ENCODE measurements at regions not wholly inside any gene's neighbourhood (a gene's known extent, or its start where the extent isn't known, plus 50 kb on each side); places are given as distances from the start of the nearest gene placed in this dataset.
"Not testable (repeated sequence)": the region's sequence is repeated elsewhere in the genome, so short reads cannot be mapped to it uniquely, and the experiment has no call there.

DNA sequence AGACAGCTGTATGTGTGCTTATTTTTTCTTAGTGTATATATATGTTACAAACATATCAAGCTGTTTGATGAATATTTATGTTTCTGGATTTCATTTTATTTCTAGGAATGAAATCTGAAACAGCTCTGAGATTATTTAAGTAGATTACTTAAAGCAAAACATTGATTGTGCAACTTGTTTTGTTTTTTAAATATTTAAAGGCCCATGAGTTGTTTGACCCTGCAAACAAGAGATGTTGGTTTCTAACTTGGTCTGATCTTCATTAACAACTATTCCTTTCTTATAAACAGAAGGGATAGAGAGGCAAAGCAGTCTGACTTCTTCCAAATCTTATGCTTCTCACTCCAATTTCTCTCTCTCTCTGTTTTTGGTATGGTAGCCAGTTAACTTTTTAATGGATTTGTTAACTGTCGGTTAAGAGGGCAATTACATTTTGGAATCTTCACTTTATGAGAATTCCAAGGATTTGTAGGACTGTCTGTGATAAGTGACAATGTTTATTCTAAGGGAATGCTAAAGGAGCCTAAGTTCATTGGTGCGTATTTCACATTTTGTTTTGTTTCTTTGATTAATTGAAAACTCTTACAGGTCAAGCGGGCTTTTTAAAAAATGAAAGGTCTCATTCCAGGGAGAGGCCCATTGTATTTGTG lies 102.6 kb upstream of the HMGA2 start:
- no peak overlapping the region for H3K27ac ChIP-seq
- ChIA-PET POLR2A (ENCODE audit: low non-redundant PET) (no interaction called here), CTCF (interaction anchor here (0.6 kb wide), 1 partner anchor 1223 kb away, joined by 3 read pairs; no protein-coding TSS in a partner anchor)
- TF ChIP-seq, protein P1, sequence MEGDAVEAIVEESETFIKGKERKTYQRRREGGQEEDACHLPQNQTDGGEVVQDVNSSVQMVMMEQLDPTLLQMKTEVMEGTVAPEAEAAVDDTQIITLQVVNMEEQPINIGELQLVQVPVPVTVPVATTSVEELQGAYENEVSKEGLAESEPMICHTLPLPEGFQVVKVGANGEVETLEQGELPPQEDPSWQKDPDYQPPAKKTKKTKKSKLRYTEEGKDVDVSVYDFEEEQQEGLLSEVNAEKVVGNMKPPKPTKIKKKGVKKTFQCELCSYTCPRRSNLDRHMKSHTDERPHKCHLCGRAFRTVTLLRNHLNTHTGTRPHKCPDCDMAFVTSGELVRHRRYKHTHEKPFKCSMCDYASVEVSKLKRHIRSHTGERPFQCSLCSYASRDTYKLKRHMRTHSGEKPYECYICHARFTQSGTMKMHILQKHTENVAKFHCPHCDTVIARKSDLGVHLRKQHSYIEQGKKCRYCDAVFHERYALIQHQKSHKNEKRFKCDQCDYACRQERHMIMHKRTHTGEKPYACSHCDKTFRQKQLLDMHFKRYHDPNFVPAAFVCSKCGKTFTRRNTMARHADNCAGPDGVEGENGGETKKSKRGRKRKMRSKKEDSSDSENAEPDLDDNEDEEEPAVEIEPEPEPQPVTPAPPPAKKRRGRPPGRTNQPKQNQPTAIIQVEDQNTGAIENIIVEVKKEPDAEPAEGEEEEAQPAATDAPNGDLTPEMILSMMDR (conservative IDR thresholded peaks at IDR 0.05; ENCODE audit: low read depth), result no peak
- no peak for DNase-seq (ENCODE audit: low spot score)

DNA sequence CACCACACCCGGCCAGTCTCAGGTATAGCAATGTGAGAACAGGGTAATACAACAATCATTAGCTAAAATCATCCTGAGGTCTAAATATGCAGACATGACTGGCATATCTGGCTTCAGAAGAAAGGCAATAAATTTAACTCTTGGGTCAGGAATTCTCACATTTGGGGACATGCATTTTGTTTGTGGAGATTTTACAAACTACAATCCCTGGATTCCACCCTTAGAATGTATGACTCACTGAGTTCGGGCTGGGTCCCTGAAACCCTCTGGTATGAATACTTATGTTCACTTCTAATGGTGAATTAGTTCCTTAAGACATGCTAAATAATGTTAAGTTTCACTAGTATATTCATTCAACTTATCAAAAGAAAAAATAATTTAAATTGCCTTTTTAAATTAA lies 98.9 kb upstream of the HMGA2 start:
- peak; percentile 16 for DNase-seq (ENCODE audit: low spot score)
- ChIA-PET CTCF (interaction anchor here (0.8 kb wide), 1 partner anchor 835 kb away, joined by 4 read pairs; no protein-coding TSS in a partner anchor), POLR2A (ENCODE audit: low non-redundant PET) (no interaction called here)
- TF ChIP-seq, protein P1 (conservative IDR thresholded peaks at IDR 0.05; ENCODE audit: low read depth), result no peak
- H3K27ac ChIP-seq, result no peak overlapping the region

DNA sequence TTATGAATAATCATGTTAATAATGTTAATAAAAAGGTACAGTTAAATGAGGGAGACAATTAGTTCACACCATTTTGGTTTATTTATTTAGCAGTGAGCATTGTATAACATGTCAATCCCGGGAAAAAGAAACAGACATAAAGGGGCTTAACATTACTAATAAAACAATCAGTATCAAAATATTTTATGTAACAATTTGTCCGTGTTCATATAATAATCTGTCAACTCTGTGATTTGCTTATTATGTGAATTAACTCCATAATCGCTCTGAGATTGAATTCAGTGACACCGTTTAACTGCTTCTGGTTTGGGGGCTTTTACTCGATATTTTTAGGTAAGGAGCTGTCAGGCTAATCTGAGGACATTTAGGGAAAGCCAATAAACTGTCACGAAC lies 95.8 kb upstream of the HMGA2 start:
- DNase-seq (ENCODE audit: low spot score), result no peak
- peak overlapping the region; percentile 84 for H3K27ac ChIP-seq
- ChIA-PET CTCF (interaction anchor here (0.7 to 0.9 kb wide), 2 partner anchors 112 to 171 kb away, joined by 3 read pairs; no protein-coding TSS in a partner anchor), POLR2A (ENCODE audit: low non-redundant PET) (no interaction called here)
- TF ChIP-seq, protein P1 (conservative IDR thresholded peaks at IDR 0.05; ENCODE audit: low read depth), result no peak

DNA sequence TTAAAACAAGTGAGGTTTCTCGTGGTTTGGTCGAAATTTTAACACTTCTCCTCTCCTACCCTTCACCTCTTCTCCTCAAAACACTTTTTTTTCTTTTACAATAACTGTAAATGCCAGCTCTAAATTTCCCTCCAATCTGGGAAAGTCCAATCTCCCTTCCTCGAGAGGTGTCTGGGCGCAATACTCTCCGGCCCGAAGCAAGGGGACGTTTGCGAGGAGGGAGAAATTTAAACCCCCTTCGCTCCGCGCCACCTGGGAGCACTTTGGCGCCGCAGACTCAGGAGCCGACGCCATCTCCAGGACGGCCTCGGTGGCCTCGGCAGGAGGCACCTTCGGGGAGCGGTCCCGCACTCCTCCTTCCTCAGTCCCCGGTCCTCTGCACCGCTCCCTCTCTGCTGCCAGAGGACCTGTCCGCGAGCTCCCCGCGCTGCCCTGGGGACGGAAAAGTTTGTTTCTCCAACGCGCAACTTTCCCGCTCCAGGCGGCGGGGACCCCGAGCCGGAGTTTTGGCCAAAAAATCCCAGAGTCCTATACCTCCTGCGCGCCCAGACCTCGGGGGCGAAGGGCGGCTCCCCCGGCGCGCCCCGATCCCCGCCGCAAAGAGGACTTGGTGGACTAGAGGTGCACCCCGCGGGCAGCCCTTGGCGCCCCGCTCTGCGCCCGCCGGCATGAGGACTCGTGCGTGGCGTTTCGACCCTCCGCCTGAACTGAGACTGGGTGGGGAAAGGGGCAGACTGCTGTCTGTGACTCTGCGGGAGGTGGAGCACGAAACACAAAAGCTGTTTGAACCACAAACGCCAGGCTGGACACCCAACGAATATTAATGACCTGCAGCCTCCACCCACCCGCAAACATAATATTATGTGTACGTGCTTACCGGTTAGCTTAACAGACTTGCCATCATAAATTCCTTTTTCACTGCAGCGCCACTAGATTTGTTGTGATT lies 95.2 kb upstream of the HMGA2 start:
- ChIA-PET POLR2A (ENCODE audit: low non-redundant PET) (no interaction called here), CTCF (interaction anchor here (0.9 kb wide), 1 partner anchor 172 kb away, joined by 3 read pairs; no protein-coding TSS in a partner anchor)

DNA sequence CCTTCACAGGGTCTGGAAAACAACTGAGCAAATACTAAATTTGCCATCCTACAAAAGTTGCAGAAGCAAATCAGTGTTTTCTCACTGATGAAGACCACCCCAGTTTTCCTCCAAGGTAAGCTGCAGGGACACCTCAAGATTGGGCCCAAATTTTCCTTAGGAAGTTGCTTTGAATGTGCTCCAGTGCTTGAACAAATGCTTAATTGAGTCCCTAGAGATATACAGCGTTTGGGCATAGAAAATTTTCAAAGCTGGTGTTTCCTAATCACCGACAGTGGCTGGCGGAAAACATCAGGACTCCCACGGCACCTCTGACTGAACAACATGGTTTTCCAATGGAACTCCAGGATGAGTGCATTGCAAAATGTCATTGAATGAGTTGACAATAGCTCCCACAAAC lies 92.5 kb upstream of the HMGA2 start:
- H3K27ac ChIP-seq, result no peak overlapping the region
- CTCF ChIA-PET, result interaction anchor here (0.6 kb wide), 2 partner anchors 24 to 31 kb away, joined by 3 read pairs; no protein-coding TSS in a partner anchor
- POLR2A ChIA-PET (ENCODE audit: low non-redundant PET), result no interaction called here
- DNase-seq (ENCODE audit: low spot score), result no peak
- TF ChIP-seq, protein P1 (conservative IDR thresholded peaks at IDR 0.05; ENCODE audit: low read depth), result no peak

More for the DNA sequence above, 95.2 kb upstream of the HMGA2 start:
- TF ChIP-seq, protein P1 (conservative IDR thresholded peaks at IDR 0.05; ENCODE audit: low read depth), result no peak
- peak; percentile 8 for DNase-seq (ENCODE audit: low spot score)
- H3K27ac ChIP-seq, result peak overlapping the region; percentile 84

DNA sequence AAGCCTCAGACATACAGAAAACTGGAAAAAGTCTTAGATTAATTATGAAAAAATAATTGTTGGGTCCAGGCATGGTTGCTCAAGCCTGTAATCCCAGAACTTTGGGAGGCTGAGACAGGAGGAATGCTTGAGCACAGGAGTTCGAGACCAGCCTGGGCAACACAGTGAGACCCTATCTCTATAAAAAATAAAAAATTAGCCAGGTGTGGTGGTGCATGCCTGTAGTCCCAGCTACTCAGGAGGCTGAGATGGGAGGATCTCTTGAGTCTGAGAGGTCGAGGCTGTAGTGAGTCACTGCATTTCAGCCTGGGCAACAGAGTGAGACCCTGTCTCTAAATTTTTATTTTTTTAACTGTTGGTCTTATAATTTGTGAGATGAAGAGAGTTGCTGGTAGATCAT lies 90.6 kb upstream of the HMGA2 start:
- POLR2A ChIA-PET (ENCODE audit: low non-redundant PET), result not testable (repeated sequence)
- CTCF ChIA-PET, result interaction anchor here (0.6 kb wide), 1 partner anchor 352 kb away, joined by 3 read pairs; no protein-coding TSS in a partner anchor

More for the DNA sequence above, 90.6 kb upstream of the HMGA2 start:
- H3K27ac ChIP-seq; DNase-seq (ENCODE audit: low spot score): not testable (repeated sequence)

All from RWPE1 (cell line).